Hepatocyte (in vitro differentiated cells): ENCODE measurements at regions not wholly inside any gene's neighbourhood (a gene's known extent, or its start where the extent isn't known, plus 50 kb on each side); places are given as distances from the start of the nearest gene placed in this dataset.

Experiments used
- CTCF ChIP-seq: fragments of 200-600 bp; sonication (generic); IDR thresholded peaks from 2 replicates; pipeline ENCODE4 v1.5.1; 2016; ENCODE audit warnings: antibody characterized with exemption, mild to moderate bottlenecking; ENCODE audit not compliant: poor library complexity
- EZH2 ChIP-seq: fragments of 200-600 bp; sonication (generic); IDR thresholded peaks from 2 replicates; pipeline ENCODE4 v1.6.1; 2016; ENCODE audit warnings: antibody characterized with exemption, mild to moderate bottlenecking, borderline replicate concordance
- EZH2phosphoT487 ChIP-seq: fragments of 200-600 bp; sonication (generic); IDR thresholded peaks from one replicate; pipeline ENCODE4 v1.6.1; 2018; ENCODE audit warnings: antibody characterized with exemption, mild to moderate bottlenecking, low read depth, moderate library complexity; ENCODE audit not compliant: unreplicated experiment, severe bottlenecking

- TF ChIP-seq CTCF (no peak), EZH2phosphoT487 (no peak), EZH2 (no peak)
Observed at GRCh38 chr6:169379495-169380070, 125.9 kb upstream of the THBS2 start.
